K562 (cell line): ENCODE measurements at regions not wholly inside any gene's neighbourhood (a gene's known extent, or its start where the extent isn't known, plus 50 kb on each side); places are given as distances from the start of the nearest gene placed in this dataset.

Experiments used
- ATAC-seq: fragments of 200-7000 bp; cut with Tn5 transposase; 3 replicates; pipeline ENCODE4 v1.9.1; 2020; ENCODE audit warnings: moderate library complexity
- BruUV-seq: library from RNA; stranded (reverse); fragments of 400-500 nt; replicated peaks from 2 replicates; lab custom pipeline; 2021; lab: Mats Ljungman, UMichigan
- CTCF ChIA-PET: fragments of 300-600 bp; formaldehyde crosslinking; extraction: SDS; loops from one replicate; lab custom pipeline; 2021; ENCODE audit warnings: low intra/inter-chr PET ratio; lab: Yijun Ruan, JAX
- POLR2A ChIA-PET: fragments of 300-600, 350-650 bp; sonication (Branson Sonifier 250); formaldehyde crosslinking; extraction: SDS; loops from one replicate; lab custom pipeline; 2021; ENCODE audit warnings: antibody characterized with exemption, inconsistent platforms; lab: Yijun Ruan, JAX
- DNase-seq, 4 experiments: peaks; one replicate each; pipeline versions ENCODE4 v3.0.0 to v3.0.0-alpha.2; 2011 to 2018; ENCODE audit warnings: low spot score in 3 of 4, mixed read lengths in 3 of 4; ENCODE audit errors: extremely low read depth in 1 of 4
- FAIRE-seq: peaks from 2 replicates; lab custom pipeline; 2011; peaks lifted over from hg19 to GRCh38; lab: Jason Lieb, UNC
- H2AFZ ChIP-seq: 2 replicates; pipeline ENCODE4 v1.6.0; 2011; ENCODE audit warnings: low read depth, low read length, control low read depth, inconsistent platforms
- H3K27ac ChIP-seq: fragments of 200-600 bp; 3 replicates; pipeline ENCODE4 v1.8.0; 2011; ENCODE audit warnings: low read depth, mild to moderate bottlenecking, control low read depth, inconsistent platforms, low read length, moderate library complexity, mixed read lengths; ENCODE audit errors: extremely low read depth
- H3K27me3 ChIP-seq, 2 experiments: fragments of 300-600 bp in 1 of 2; 2 replicates in 1 of 2; 3 replicates in 1 of 2; pipeline versions ENCODE4 v1.6.0 to v1.8.0; 2011; ENCODE audit warnings: inconsistent platforms in 2 of 2, low read length in 2 of 2, mild to moderate bottlenecking in 1 of 2, mixed read lengths in 1 of 2, moderate library complexity in 1 of 2; ENCODE audit not compliant: control insufficient read depth in 2 of 2, insufficient read depth in 2 of 2
- H3K36me3 ChIP-seq: fragments of 300-600 bp; 3 replicates; pipeline ENCODE4 v1.8.0; 2011; ENCODE audit warnings: mild to moderate bottlenecking, low read length, inconsistent platforms; ENCODE audit not compliant: control insufficient read depth, insufficient read depth
- H3K4me1 ChIP-seq, 2 experiments: fragments of 200-600 bp in 1 of 2; replicated peaks in 1 of 2; 2 replicates in 1 of 2; 3 replicates in 1 of 2; pipeline versions ENCODE4 v1.5.1 to v1.8.0; 2011; ENCODE audit warnings: inconsistent platforms in 2 of 2, low read length in 2 of 2, mild to moderate bottlenecking in 1 of 2, mixed read lengths in 1 of 2, moderate library complexity in 1 of 2; ENCODE audit not compliant: control insufficient read depth in 2 of 2, insufficient read depth in 2 of 2
- H3K4me2 ChIP-seq: 2 replicates; pipeline ENCODE4 v1.6.1; 2011; ENCODE audit warnings: low read length, control low read depth, inconsistent platforms, mixed read lengths; ENCODE audit not compliant: insufficient read depth
- H3K4me3 ChIP-seq: fragments of 200-600 bp; sonication (generic), shearing (Covaris generic); 2 replicates; pipeline ENCODE4 v1.5.1; 2016; ENCODE audit warnings: control low read depth, inconsistent platforms
- H3K79me2 ChIP-seq: fragments of 200-600 bp; 3 replicates; pipeline ENCODE4 v1.8.0; 2011; ENCODE audit warnings: low read length, inconsistent platforms; ENCODE audit not compliant: control insufficient read depth, insufficient read depth
- H3K9ac ChIP-seq, 2 experiments: 2 replicates each; pipeline versions ENCODE4 v1.6.0 to v1.6.1; 2011; ENCODE audit warnings: low read depth in 2 of 2, low read length in 2 of 2, control low read depth in 1 of 2, inconsistent platforms in 1 of 2, mild to moderate bottlenecking in 1 of 2, mixed read lengths in 1 of 2; ENCODE audit not compliant: insufficient read depth in 1 of 2
- H3K9me1 ChIP-seq: one replicate; pipeline ENCODE4 v1.6.0; 2011; ENCODE audit warnings: inconsistent platforms, mild to moderate bottlenecking, low read length, moderate library complexity; ENCODE audit not compliant: control insufficient read depth, insufficient read depth
- H3K9me3 ChIP-seq: replicated peaks from 2 replicates; pipeline ENCODE4 v1.5.1; 2011; ENCODE audit warnings: low read depth, low read length, inconsistent platforms; ENCODE audit not compliant: control insufficient read depth, insufficient read depth
- H4K20me1 ChIP-seq: replicated peaks from 2 replicates; pipeline ENCODE4 v1.6.1; 2011; ENCODE audit warnings: low read length, inconsistent platforms, mixed read lengths; ENCODE audit not compliant: control insufficient read depth, insufficient read depth
- ATF7 ChIP-seq: fragments of 450-650 bp; IDR thresholded peaks from 2 replicates; pipeline ENCODE4 v1.7.1; 2014; ENCODE audit warnings: mild to moderate bottlenecking, moderate library complexity
- BCLAF1 ChIP-seq, 2 experiments: fragments of 450-650 bp in 1 of 2; IDR thresholded peaks; 2 replicates each; pipeline ENCODE4 v1.6.1; 2011 to 2017; ENCODE audit warnings: low read depth in 2 of 2, antibody characterized with exemption in 1 of 2, borderline replicate concordance in 1 of 2, low read length in 1 of 2, mild to moderate bottlenecking in 1 of 2, mixed read lengths in 1 of 2; ENCODE audit not compliant: control insufficient read depth in 1 of 2
- WGBS: fragments of 100-300 bp; shearing (Covaris generic); methylation state at CpG from one replicate; pipeline ENCODE4 v1.1.6; 2016; ENCODE audit warnings: low coverage, mixed read lengths; ENCODE audit not compliant: insufficient coverage; ENCODE audit errors: missing lambda C conversion rate; 5-methylcytosine and 5-hydroxymethylcytosine counted together
- in situ Hi-C: fragments of 300-500 bp; cut with MboI; formaldehyde crosslinking; loops from 4 replicates; pipeline ENCODE4 v1.15.0; 2018; ENCODE audit warnings: inconsistent platforms, mixed read lengths
- intact Hi-C: fragments of 100-400 bp; cut with micrococcal nuclease; formaldehyde crosslinking; loops from 2 replicates; pipeline ENCODE4 v1.14.2; 2022
- TF ChIP-seq, protein P1 (sequence below), 3 experiments: fragments of 200-800 bp in 1 of 3; fragments of 250-450 bp in 1 of 3; fragments of 450-650 bp in 1 of 3; sonication (Bioruptor Pico) in 1 of 3; sonication (Bioruptor generic) in 1 of 3; formaldehyde crosslinking in 1 of 3; IDR thresholded peaks; 2 replicates each; pipeline versions ENCODE4 v1.6.1 to v1.8.0; 2016 to 2022; ENCODE audit warnings: mild to moderate bottlenecking in 2 of 3, missing genetic modification characterization in 2 of 3, missing compliant biosample characterization in 1 of 3, moderate library complexity in 1 of 3

GRCh38 chr20:53873230-53873604 lies 197.2 kb downstream of the BCAS1 start:
- no TSS peak for BruUV-seq
- peaks cover 2 to 10% of the 10 kb centered on the region in 2 experiments; a peak in 3 of 5 replicates for H3K4me1 ChIP-seq
- H3K27ac ChIP-seq = no peak overlapping the region
- H3K4me2 ChIP-seq = no peak overlapping the region
- H3K9ac ChIP-seq = no peak overlapping the region
- no peak for TF ChIP-seq ATF7
- 0 out of 4 replicates have a peak, but pooled peaks of 1 of the 2 experiments have one; percentile 37 for TF ChIP-seq BCLAF1 (IDR thresholded peaks at IDR 0.05; ENCODE audit: borderline replicate concordance in 1 of 2, control insufficient read depth in 1 of 2, low read depth in 2 of 2, low read length in 1 of 2)
- TF ChIP-seq, protein P1, sequence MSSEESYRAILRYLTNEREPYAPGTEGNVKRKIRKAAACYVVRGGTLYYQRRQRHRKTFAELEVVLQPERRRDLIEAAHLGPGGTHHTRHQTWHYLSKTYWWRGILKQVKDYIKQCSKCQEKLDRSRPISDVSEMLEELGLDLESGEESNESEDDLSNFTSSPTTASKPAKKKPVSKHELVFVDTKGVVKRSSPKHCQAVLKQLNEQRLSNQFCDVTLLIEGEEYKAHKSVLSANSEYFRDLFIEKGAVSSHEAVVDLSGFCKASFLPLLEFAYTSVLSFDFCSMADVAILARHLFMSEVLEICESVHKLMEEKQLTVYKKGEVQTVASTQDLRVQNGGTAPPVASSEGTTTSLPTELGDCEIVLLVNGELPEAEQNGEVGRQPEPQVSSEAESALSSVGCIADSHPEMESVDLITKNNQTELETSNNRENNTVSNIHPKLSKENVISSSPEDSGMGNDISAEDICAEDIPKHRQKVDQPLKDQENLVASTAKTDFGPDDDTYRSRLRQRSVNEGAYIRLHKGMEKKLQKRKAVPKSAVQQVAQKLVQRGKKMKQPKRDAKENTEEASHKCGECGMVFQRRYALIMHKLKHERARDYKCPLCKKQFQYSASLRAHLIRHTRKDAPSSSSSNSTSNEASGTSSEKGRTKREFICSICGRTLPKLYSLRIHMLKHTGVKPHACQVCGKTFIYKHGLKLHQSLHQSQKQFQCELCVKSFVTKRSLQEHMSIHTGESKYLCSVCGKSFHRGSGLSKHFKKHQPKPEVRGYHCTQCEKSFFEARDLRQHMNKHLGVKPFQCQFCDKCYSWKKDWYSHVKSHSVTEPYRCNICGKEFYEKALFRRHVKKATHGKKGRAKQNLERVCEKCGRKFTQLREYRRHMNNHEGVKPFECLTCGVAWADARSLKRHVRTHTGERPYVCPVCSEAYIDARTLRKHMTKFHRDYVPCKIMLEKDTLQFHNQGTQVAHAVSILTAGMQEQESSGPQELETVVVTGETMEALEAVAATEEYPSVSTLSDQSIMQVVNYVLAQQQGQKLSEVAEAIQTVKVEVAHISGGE (CRISPR knock-in tag; IDR thresholded peaks at IDR 0.05) = peak in 1 of 3 experiments; percentile 89; a peak in 2 of 6 replicates
- H2AFZ ChIP-seq = 0 out of 2 replicates have a peak overlapping the region, but pooled peaks have one; percentile 77
- H4K20me1 ChIP-seq = no peaks in the 10 kb centered on the region
- in situ Hi-C loops (no loop called here), intact Hi-C loops (loop anchor here (5.0 kb wide), 1 partner anchor 44 kb away; no protein-coding TSS in a partner anchor)
- H3K79me2 ChIP-seq = no peaks in the 10 kb centered on the region
- CTCF ChIA-PET = interaction anchor here (1.2 kb wide), 1 partner anchor 295 kb away, joined by 3 read pairs; no protein-coding TSS in a partner anchor
- ATAC-seq (no peak), FAIRE-seq (no peak), DNase-seq (no peak)
- H3K4me3 ChIP-seq = no peak overlapping the region
- H3K9me1 ChIP-seq = no peaks in the 10 kb centered on the region
- H3K36me3 ChIP-seq = no peaks in the 10 kb centered on the region
- WGBS = 82% methylated on average over 2 of the region's 2 CpGs
- POLR2A ChIA-PET = interaction anchor here (0.6 to 1.3 kb wide), 3 partner anchors 9 to 121 kb away, joined by 3 to 5 read pairs (median 4); no protein-coding TSS in a partner anchor
- H3K9me3 ChIP-seq = no peaks in the 10 kb centered on the region
- no peaks in the 10 kb centered on the region for H3K27me3 ChIP-seq
